ENCODE measurements at regions not wholly inside any gene's neighbourhood (a gene's known extent, or its start where the extent isn't known, plus 50 kb on each side); places are given as distances from the start of the nearest gene placed in this dataset.

DNA sequence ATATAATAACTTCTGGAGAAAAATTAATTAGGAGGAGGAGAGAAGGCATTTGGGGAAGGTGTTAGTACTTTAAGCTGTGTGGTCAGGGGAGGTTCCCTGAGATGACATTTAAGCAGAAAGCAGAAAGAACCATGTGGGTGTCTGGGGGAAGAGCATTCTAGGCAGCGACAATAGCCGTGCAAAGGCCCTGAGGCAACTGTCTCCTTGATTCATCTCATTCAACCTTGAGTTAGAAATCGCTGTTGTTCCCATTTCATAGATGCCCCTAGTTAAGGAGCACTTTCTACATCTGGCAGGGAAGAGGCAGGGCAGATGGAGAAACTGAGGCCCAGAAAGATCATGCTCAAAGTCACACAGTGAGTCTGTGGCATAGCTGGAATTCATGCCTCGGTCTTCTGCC lies 108.6 kb upstream of the RUNX3 start:
- DNase-seq (ENCODE audit: low read depth), result no peak

DNA sequence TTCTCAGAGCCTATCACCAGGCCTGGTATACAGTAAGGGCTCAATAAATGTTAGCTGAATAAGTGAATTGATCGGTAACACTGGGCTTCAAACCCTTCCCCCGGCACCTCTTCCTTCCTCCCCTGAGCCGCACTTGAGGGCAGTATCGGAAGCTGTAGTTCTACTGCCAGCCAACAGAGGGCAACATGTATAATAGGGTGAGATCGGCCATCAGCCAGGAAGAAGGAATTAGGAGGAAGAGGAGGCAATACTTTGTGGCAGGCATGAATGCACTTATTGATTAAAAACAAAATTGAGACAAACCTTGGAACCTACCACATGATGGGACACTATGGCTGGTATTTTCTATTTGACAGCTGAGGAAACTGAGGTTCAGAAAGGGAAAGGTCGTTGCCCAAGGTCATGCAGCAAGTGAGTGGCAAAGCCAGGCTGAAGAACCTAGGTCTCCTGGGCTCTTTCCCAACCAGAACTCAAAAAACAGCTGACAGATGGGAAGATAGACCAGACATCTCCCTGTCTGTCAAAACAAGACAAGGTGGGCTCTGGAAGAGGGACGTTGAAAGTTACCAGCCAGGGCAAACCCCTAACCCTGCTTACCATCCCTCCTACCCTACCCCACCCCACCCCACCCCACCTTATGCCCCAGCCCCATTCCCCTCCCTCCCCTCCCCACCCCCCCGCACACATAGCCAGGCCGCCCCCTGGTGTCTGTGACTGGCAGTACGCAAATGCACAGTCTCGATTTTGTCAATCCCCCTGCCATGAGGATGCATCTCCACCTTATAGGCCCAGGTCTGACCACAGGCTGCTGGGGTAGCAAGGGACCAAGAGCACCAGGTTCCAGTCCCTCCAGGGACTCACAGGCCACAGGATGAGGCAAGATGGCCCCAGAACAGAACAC lies 107.3 kb upstream of the RUNX3 start:
- peak; percentile 59 for DNase-seq (ENCODE audit: low read depth)

GRCh38 chr1:25036117-25036546 lies 106.1 kb upstream of the RUNX3 start:
- no peak for DNase-seq (ENCODE audit: low read depth)

DNA sequence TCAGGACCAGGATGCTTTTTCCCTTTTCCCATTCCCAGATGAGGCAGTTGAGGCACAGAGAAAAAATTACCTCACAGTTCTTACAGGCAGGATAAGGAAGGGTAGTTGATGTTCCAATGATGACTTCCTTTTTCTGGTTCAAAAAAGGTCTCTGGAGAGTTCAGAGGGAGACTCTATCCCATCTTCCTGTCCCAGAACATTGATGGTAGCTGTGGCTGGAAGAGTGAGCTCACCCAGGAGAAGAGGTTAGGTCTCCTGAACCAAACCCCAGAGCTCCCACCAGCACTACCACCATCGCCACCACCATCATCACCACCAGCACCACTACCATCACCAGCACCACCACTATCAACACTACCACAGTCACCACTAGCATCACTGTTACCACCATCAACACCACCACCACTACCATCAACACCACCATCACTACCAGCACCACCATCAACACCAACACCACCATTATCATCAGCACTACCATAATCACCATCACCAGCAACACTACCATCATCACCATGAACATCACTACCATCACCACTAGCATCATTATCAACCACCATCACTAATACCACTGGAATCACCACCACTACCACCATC lies 105.5 kb upstream of the RUNX3 start:
- no peak for DNase-seq (ENCODE audit: low read depth)

DNA sequence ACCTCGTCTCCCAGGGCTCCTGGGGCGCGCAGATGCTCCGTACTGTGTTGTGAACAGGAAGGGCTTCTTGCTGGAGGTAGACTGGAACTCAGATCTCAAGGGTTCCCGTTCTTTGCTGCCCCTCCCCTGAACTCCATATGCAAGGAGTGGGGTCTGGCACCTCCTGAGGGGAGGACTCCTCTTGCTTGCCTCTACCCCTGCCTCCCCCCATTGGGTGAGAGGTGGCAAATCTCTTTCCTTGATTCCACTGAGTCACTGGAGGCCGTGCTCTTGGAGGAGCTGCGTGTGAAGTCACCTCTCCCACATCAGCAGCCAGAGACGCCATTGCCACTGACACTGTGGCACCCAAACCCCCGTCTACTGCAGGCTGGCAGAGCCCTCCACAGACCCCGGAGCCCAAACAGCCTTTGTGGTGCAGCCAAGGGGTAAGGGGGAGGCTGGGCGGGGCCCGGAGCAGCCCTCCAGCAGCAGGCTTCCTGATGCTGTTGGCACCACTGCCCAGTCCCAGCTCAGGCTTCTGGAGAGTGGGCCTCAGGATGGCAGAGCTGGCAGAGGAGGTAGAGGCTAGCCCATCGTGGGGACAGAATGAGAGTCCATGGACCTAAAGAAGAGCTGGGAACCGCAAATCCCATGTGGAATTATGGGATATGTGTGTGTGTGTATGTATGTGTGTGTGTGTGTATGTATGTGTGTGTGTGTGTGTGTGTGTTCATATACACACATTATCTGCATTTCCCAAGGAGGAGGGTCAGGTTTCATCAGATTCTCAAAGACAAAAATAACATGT lies 104.9 kb upstream of the RUNX3 start:
- no peak for DNase-seq (ENCODE audit: low read depth)

- DNase-seq (ENCODE audit: low read depth), result no peak
Observed at GRCh38 chr1:25033828-25034705, 104.0 kb upstream of the RUNX3 start.

DNA sequence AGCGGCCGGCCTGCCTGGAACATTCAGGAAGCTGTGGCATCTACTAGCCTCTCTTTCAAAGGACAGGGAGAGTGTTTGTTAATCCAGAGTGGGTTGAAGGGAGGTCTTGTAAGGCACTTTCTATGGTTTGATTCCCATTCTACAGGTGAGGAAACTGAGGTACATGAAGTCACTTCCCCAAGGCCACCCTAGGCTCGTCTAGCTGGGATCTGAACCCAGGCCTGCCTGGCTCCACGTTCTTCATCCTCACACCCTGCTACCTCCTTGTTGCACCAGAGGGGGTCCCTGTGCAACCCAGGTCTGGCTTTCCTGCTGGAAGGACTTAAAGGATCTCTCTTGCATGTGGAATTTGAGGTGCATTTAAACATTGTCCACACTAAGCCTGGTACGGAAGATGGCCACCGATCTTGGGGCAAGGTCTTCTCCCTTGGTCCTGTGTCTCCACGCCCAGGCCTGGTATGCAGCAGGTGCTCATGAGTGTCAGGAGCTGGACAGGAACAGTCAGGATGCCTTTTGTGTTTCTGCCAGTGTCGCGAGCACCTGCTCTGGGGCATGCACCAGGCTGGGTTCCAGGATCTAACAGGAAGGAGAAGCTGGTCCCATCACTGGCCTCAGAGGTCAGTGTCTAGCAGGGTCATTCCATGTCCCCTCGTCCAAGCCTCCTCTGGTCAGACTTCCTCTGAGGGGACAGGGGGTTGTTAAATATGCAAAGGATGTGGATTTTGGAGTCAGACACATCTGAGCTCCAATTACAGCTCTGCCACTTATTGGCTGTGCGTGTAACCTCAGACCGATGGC lies 103.2 kb upstream of the RUNX3 start:
- DNase-seq (ENCODE audit: low read depth), result no peak

- DNase-seq (ENCODE audit: low read depth), result peak; percentile 51
Observed at GRCh38 chr1:25031966-25032667, 102.0 kb upstream of the RUNX3 start.

DNA sequence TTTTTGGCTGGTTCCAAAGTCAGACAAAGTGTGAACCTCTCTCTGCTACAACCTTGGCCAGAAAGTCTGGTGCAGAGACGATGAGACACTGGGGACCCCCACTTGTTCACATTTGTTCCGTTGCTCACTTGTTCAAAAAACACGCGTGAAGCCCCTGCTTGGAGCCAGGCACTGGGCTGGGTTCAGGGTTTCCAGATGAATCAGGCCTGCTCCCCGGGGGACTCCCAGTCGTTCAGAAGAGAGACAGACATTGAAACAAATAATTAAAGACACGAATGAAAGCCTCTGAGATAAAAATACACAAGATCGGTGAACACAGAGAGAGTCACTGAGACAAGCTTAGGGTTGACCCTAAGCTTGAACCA lies 101.5 kb upstream of the RUNX3 start:
- DNase-seq (ENCODE audit: low read depth), result no peak

DNA sequence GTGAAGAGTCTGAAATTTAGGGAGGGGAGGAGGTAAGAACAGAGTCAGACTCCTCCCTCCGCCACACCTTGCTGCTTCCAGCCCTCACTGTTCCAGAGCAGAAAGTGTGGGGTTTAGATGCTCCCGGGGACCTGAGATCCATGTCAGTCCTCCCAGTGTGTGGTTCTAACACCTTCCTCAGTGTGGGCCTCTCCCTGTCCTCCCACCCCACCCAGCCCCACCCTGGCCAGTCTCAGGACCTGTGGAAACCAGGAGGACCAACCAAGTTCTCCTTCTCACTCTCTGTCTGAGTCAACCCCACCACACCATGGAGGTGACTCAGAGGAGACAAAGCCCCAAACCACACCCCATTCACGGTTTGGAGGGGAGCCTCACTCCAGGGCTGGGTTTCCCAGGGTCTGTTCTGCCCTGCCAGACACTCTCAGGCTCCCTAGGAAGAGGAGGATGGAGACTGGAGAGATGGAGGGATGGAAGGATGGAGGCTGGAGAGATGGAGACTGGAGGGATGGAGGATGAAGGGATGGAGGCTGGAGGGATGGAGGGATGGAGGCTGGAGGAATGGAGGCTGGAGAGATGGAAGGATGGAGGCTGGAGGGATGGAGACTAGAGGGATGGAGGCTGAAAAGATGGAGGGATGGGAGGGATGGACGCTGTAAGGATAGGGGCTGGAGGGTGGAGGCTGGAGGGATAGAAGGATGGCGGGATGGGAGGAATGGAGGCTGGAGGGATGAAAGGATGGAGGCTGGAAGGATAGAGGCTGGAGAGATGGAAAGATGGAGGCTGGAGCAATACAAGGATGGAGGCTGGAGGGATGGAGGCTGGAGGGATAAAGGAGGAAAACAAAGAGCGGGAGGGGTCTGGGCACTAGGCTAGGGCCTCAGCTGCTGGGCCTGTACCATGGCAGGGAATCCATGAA lies 100.9 kb upstream of the RUNX3 start:
- DNase-seq (ENCODE audit: low read depth), result peak; percentile 80

DNA sequence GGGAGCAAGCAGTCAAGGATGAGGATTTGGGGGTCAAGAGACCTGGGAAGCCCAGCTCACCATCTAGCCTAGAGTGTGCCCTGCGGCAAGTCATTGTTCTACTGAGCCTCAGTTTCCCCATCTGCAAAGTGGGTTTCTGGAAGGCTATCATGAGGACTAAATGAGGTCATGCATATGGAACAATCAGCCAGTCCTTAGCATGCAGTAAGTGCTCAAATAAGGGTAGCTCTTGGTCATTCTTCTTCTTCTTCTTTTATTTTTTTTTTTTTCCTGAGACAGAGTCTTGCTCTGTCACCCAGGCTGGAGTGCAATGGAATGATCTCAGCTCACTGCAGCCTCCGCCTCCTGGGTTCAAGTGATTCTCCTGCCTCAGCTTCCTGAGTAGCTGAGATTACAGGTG lies 99.9 kb upstream of the RUNX3 start:
- DNase-seq (ENCODE audit: low read depth), result no peak

DNA sequence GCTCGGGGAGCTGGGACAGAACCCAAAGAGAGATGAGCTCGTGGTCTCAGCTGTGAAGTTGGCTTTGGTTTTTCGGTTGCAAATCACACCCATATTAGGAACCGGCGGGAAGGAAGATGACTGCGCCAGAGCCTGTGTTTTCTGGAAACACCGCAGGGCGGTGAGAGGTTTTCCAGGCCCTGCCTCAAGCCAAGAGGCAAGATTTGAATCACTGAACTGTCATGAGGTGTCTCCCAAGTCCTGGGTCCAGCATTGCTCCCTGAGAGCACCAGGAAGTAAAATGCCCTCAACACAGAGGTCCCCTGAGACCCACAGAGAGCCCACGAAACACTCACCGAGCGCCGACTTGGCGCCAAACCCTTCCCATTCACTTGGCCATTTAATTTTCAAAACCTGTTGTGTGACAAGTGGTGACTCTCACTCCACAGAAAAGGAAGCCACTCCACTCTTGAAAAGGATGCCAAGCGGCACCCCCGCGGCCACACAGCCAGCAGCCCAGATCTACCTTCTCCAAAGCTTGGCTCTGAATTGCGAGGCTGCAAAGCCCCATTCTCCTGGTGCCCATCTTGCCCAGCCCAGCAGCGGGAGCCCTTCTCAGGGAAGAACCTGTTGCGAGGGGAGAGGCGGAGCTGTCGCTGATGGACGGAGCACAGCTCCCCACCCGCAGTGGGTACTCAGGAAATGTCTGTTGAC lies 99.0 kb upstream of the RUNX3 start:
- no peak for DNase-seq (ENCODE audit: low read depth)

DNA sequence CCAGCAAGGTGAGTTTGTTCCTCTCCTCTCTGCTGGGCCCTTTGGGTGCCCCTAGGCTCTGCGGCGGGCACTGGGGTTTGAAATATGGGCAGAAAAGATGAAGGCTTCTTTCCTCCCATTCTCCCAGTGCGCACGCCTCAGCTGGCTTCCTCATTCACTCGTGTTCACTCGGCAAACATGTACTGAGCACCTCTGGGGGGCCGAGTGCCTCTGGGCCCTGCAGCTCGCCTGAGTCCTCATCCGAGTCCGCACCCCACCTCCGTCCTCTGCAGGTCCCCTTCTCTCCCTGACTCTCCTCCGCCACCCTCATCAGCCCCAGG lies 98.5 kb upstream of the RUNX3 start:
- no peak for DNase-seq (ENCODE audit: low read depth)

GRCh38 chr1:25027822-25028586 lies 97.9 kb upstream of the RUNX3 start:
- DNase-seq (ENCODE audit: low read depth), result no peak

GRCh38 chr1:25026730-25027450 lies 96.8 kb upstream of the RUNX3 start:
- DNase-seq (ENCODE audit: low read depth), result no peak

DNA sequence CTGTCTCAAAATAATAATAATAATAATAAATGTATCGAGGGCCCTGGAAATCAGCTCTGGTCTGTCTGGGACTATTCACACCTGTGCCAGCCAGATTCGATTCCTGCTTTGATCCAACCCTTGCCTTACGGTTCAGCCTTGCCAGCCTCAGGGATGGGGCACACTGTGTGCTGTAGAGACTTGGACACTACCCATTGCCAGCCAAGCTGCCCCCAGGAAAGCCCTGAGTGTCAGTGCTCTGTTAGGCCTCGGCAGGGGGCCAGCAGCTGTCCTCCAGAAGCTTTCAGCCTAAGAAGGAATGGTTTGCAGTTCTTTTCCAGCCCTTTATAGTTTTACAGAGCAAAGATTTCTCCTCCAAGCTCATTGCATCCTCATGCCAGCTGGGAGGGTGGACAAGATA lies 96.2 kb upstream of the RUNX3 start:
- no peak for DNase-seq (ENCODE audit: low read depth)
